Stimulated activated CD8-positive, alpha-beta memory T cell treated with anti-CD3 and anti-CD28 coated beads, Interleukin-12 subunit alpha, Interleukin-12 subunit beta, amount 100 ng/mL, for 24 hours (primary cell): ENCODE measurements at regions not wholly inside any gene's neighbourhood (a gene's known extent, or its start where the extent isn't known, plus 50 kb on each side); places are given as distances from the start of the nearest gene placed in this dataset.

Experiments
- DNase-seq: peaks from one replicate; pipeline ENCODE4 v3.0.0-alpha.2; 2020; ENCODE audit errors: extremely low read depth

DNA sequence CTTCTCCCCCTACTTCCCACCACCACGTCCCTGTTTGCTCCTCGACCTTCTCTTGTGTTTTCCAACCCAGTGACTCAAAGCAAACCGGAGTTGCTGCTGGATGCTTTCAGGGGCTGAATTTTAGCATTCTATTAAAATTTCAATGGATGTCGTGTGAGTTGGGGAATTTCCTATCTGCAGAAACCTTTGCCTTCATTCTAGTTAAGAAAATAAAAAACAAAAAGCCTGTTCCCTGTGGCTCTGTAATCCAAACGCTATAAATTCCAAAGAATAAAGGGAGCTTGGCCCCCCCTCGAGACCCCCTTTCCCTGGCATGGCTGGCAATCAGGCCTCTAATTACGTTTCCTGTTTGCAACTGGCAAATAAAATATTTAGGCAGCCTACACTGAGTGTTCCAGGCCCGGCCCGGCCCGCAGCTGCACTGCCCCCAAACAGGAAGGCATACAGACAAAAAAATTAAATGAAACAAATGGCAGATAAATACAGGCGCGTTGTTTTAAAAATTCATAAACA lies 139.4 kb upstream of the PPP1R26 start:
- no peak for DNase-seq

- no peak for DNase-seq
Observed at GRCh38 chr9:135340726-135341475, 138.7 kb upstream of the PPP1R26 start.

GRCh38 chr9:135341612-135342169 lies 137.9 kb upstream of the PPP1R26 start:
- DNase-seq = no peak

- no peak for DNase-seq
Observed at GRCh38 chr9:135342206-135343130, 137.1 kb upstream of the PPP1R26 start.

DNA sequence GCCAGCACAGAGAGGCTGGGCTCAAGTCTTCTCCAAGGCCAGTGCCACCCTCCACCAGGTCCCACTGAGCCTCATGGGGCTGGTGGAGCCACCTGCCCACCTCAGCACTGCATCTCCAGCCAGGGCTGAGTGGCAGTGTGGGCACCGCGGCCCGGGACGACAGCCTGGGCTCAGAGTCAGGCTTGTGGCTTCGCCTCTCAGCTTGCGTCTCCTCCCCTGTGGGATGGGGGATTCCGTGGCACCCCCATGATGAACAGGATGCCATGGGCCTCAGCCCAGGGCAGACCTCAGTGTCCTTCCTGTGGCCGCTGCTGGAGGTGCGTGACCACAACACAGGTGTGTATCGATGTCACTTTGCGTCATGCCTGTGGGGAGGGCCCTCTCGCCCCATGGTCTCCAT lies 136.4 kb upstream of the PPP1R26 start:
- DNase-seq = no peak

GRCh38 chr9:135343837-135344522 lies 135.6 kb upstream of the PPP1R26 start:
- no peak for DNase-seq

DNA sequence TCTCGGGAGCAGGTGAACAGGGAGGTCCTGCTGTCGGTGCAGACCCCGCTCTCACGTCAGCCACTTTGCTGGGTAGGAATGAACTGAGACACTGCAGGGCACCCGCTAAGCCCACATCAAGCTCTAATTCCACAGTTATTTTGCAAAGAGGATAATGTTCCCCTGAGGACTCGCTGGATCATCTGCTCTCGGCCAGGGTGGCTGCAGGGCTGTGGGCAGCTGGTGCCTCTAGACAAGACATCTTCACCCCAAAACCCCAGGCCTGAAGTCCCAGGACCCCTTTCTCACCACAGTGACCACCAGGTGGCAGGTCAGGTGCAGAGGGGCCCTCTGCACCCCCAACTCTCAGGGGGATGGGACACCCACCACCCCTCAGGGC lies 135.1 kb upstream of the PPP1R26 start:
- DNase-seq = no peak

DNA sequence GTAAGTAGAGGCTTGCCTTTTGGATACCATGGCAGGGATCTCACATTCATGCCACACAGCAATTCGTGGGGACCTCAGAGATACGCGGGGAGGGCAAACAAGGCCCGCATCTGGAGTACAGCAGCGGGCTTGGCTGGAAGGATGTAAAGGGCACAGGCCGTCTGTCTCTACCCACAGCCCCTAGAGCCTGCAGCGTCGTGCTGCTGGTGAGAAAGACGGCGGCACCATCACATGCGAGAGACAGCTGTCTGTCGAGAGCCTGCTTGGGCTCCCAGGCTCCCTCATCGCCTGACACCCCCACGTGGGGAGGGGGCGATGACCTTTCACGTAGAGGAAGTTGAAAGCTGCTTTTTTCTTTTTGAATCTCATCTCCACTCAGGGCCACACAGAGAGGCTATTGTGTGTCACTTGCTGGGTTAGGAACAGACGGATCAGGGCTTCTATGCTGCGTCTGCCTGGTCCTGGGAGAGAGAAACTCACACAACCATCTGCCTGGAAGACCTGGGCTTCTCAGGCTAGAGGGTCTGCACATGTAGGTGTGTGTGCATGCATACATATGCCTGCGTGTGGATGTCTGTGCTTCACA lies 134.6 kb upstream of the PPP1R26 start:
- no peak for DNase-seq

- no peak for DNase-seq
Observed at GRCh38 chr9:135345775-135346433, 133.7 kb upstream of the PPP1R26 start.

- no peak for DNase-seq
Observed at GRCh38 chr9:135346438-135347050, 133.0 kb upstream of the PPP1R26 start.

GRCh38 chr9:135347461-135347860 lies 132.1 kb upstream of the PPP1R26 start:
- no peak for DNase-seq

DNA sequence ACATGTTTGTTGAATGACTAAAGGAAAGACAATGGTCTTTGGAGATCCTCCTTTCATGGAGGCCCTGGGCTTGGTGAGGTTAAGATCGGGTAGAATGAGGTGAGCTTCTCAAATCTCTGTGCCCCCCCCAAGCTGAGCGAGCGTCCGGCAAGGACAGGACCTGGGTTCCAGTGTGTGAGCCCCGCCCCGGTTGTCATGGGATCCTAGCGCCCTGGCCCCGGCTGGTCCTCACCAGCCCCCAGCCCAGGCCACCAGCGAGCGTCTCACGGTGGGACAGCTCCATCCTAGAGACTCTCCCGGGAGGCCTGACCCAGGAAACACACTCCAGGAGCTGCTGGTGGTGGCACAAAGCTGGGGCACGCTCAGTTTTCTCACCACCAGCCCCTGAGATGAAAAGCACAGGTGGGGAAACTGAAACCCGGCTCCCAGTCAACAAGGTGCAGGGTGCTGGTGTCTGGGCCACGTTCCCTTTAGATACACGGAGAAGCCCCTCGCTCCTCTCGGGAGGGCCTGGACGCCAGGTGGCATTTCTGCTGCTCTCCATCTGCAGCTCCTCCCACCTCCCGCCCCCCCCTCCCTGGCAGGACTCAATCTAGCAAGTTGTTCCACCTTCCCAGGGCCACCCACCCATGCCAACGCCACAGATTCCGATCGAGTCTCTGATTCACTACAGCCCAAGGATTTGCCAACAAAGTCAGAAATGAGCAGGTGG lies 131.3 kb upstream of the PPP1R26 start:
- no peak for DNase-seq

DNA sequence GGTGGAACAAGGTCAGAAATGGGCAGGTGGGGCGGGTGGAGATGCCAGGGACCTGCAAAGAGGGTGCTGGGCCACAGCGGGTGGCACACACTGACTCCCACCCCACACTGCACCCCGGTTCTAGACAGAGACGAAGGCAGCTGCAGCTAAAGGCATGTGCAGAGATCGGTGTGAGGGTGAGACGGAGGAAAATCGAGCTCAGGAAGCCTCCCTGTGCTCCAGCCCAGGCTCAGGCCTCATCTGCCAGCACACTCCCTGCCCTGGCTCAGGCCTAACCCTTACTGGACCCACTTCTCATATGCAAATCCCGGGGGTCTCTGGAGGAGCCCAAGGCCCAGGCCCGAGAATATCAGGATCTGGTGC lies 130.8 kb upstream of the PPP1R26 start:
- no peak for DNase-seq

DNA sequence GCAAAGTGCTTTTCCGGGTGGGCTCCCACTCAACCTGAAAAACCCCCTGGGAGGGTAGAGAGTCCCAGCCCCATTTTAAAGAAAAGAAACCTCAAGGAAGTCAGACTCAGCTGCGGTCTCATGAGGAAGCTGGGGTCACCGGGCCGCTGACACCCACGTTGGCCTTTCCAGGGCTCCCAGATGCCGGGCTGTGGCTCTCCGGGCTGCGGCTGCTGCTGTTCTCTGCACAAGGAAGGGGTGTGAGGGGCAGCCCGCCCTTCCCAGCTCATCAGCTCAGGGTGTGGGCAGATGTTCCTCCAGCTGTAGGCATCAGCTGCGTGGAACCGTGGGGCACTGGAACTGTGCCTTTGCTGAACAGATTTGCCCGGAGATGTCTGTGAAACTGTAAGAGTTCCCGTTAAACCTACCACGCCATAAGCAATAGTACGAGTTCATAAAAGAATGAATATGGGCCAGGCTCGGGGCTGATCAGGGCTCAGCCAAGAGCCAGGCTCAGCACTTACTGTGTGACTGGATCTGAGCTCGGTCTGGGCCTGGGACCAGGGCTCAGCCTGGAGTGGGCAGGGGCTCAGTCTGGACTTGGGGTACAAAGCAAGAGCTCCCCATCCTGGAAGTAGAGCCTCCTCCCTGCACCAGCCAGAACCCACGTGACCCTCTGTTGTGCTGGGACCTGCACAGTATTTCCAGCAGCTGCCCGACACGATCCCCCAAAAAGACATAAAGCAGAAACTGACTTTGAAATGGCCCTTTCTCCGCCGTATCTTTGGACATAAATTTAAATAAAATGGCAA lies 130.2 kb upstream of the PPP1R26 start:
- DNase-seq = no peak

- DNase-seq = no peak
Observed at GRCh38 chr9:135350003-135350315, 129.6 kb upstream of the PPP1R26 start.

GRCh38 chr9:135353935-135354334 lies 125.6 kb upstream of the PPP1R26 start:
- DNase-seq = no peak

GRCh38 chr9:135355521-135356011 lies 124.0 kb upstream of the PPP1R26 start:
- DNase-seq = no peak

- DNase-seq = no peak
Observed at GRCh38 chr9:135356021-135356420, 123.6 kb upstream of the PPP1R26 start.

GRCh38 chr9:135356796-135357195 lies 122.8 kb upstream of the PPP1R26 start:
- DNase-seq = no peak
